HCT116 (cell line): ENCODE measurements at regions not wholly inside any gene's neighbourhood (a gene's known extent, or its start where the extent isn't known, plus 50 kb on each side); places are given as distances from the start of the nearest gene placed in this dataset.
A peak's percentile ranks its signal among the peaks of the same experiment; 100 is the strongest.

Experiments
- ATAC-seq: fragments of 200-7000 bp; cut with Tn5 transposase; 2 replicates; pipeline ENCODE4 v1.9.1; 2020; ENCODE audit warnings: mild to moderate bottlenecking, moderate library complexity
- BruUV-seq: library from RNA; stranded (reverse); fragments of 400-500 nt; replicated peaks from 2 replicates; lab custom pipeline; 2021; lab: Mats Ljungman, UMichigan
- CTCF ChIA-PET: fragments of 300-600 bp; sonication (Branson Sonifier 250); formaldehyde crosslinking; loops from one replicate; lab custom pipeline; 2021; ENCODE audit warnings: antibody characterized with exemption; lab: Charles Lee
- POLR2A ChIA-PET: fragments of 300-600, 350-600 bp; sonication (Branson Sonifier 250); formaldehyde crosslinking; loops from one replicate; lab custom pipeline; 2021; ENCODE audit warnings: antibody characterized with exemption; lab: Charles Lee
- RAD21 ChIA-PET, 2 experiments: fragments of 300-600 bp; sonication (Branson Sonifier 250); formaldehyde crosslinking; loops; one replicate each; lab custom pipeline; 2023; ENCODE audit warnings: low total read pairs in 2 of 2; ENCODE audit not compliant: uncharacterized antibody in 2 of 2, unreplicated experiment in 2 of 2, low non-redundant PET in 1 of 2; lab: Charles Lee
- DNase-seq: peaks from one replicate; pipeline ENCODE4 v3.0.0-alpha.2; 2010; ENCODE audit warnings: low read depth, low spot score
- H2AFZ ChIP-seq: fragments of 200-600 bp; shearing (Covaris generic), sonication (generic); 2 replicates; pipeline ENCODE4 v1.6.1; 2017; ENCODE audit warnings: low read depth, mixed run types, mixed read lengths, antibody characterized with exemption, low read length; ENCODE audit not compliant: poor library complexity, severe bottlenecking
- H3K27ac ChIP-seq: 2 replicates; pipeline ENCODE4 v1.5.1; 2012; ENCODE audit warnings: low read depth, low read length
- H3K27me3 ChIP-seq: fragments of 200-600 bp; sonication (generic); 2 replicates; pipeline ENCODE4 v1.6.1; 2016; ENCODE audit warnings: mixed run types, low read length, mixed read lengths; ENCODE audit not compliant: insufficient read depth
- H3K36me3 ChIP-seq, 2 experiments: fragments of 200-500 bp in 1 of 2; fragments of 200-600 bp in 1 of 2; sonication (Bioruptor generic) in 1 of 2; sonication (generic) in 1 of 2; 2 replicates each; pipeline versions ENCODE4 v1.5.1 to v1.6.1; 2014 to 2016; ENCODE audit warnings: low read length in 2 of 2, inconsistent platforms in 1 of 2, mixed read lengths in 1 of 2, mixed run types in 1 of 2; ENCODE audit not compliant: insufficient read depth in 2 of 2, control insufficient read depth in 1 of 2
- H3K4me1 ChIP-seq, 2 experiments: fragments of 200-600 bp in 1 of 2; sonication (generic) in 1 of 2; 2 replicates each; pipeline versions ENCODE4 v1.5.1 to v1.6.1; 2012 to 2017; ENCODE audit warnings: low read length in 2 of 2, inconsistent platforms in 1 of 2, mild to moderate bottlenecking in 1 of 2, mixed read lengths in 1 of 2, mixed run types in 1 of 2, moderate library complexity in 1 of 2; ENCODE audit not compliant: insufficient read depth in 2 of 2, control insufficient read depth in 1 of 2
- H3K4me2 ChIP-seq: fragments of 200-600 bp; sonication (generic); 2 replicates; pipeline ENCODE4 v1.6.1; 2017; ENCODE audit warnings: mixed run types, low read length, mixed read lengths
- H3K4me3 ChIP-seq, 2 experiments: fragments of 200-600 bp in 1 of 2; sonication (generic) in 1 of 2; replicated peaks in 1 of 2; 2 replicates each; pipeline ENCODE4 v1.5.1; 2011 to 2016; ENCODE audit warnings: low read length in 2 of 2, control low read depth in 1 of 2, low read depth in 1 of 2, mild to moderate bottlenecking in 1 of 2, mixed read lengths in 1 of 2, mixed run types in 1 of 2
- H3K79me2 ChIP-seq: fragments of 200-600 bp; sonication (generic); 2 replicates; pipeline ENCODE4 v1.6.1; 2017; ENCODE audit warnings: mild to moderate bottlenecking, mixed run types, low read length, moderate library complexity, mixed read lengths; ENCODE audit not compliant: insufficient read depth
- H3K9ac ChIP-seq: fragments of 200-600 bp; sonication (generic); 2 replicates; pipeline ENCODE4 v1.6.1; 2016; ENCODE audit warnings: low read length, mixed read lengths
- H3K9me2 ChIP-seq: fragments of 200-600 bp; sonication (generic), shearing (Covaris generic); 2 replicates; pipeline ENCODE4 v1.6.1; 2017; ENCODE audit warnings: mixed run types, mild to moderate bottlenecking, moderate library complexity; ENCODE audit not compliant: insufficient read depth
- H3K9me3 ChIP-seq, 2 experiments: fragments of 200-500 bp in 1 of 2; fragments of 200-600 bp in 1 of 2; sonication (Bioruptor generic) in 1 of 2; sonication (generic) in 1 of 2; 2 replicates each; pipeline ENCODE4 v1.6.1; 2014 to 2017; ENCODE audit warnings: low read length in 2 of 2, mixed read lengths in 2 of 2, inconsistent platforms in 1 of 2, low read depth in 1 of 2, mild to moderate bottlenecking in 1 of 2, mixed run types in 1 of 2, moderate library complexity in 1 of 2; ENCODE audit not compliant: control insufficient read depth in 1 of 2, insufficient read depth in 1 of 2
- H4K20me1 ChIP-seq: fragments of 200-600 bp; sonication (generic), shearing (Covaris generic); 2 replicates; pipeline ENCODE4 v1.6.1; 2017; ENCODE audit warnings: mixed run types, mild to moderate bottlenecking, moderate library complexity; ENCODE audit not compliant: insufficient read depth
- CBX3 ChIP-seq: IDR thresholded peaks from 2 replicates; pipeline ENCODE4 v1.6.1; 2012; ENCODE audit warnings: low read depth
- EGR1 ChIP-seq: IDR thresholded peaks from 2 replicates; pipeline ENCODE4 v1.6.1; 2012; ENCODE audit warnings: low read depth
- EZH2 ChIP-seq: fragments of 200-600 bp; sonication (generic); IDR thresholded peaks from 2 replicates; pipeline ENCODE4 v1.6.1; 2017; ENCODE audit warnings: antibody characterized with exemption, mixed run types
- FOSL1 ChIP-seq: IDR thresholded peaks from 2 replicates; pipeline ENCODE4 v1.6.1; 2012; ENCODE audit warnings: low read depth
- JUND ChIP-seq: IDR thresholded peaks from 2 replicates; pipeline ENCODE4 v1.6.1; 2012
- MAX ChIP-seq: IDR thresholded peaks from 2 replicates; pipeline ENCODE4 v1.6.1; 2012
- POLR2A ChIP-seq: IDR thresholded peaks from 2 replicates; pipeline ENCODE4 v1.7.0; 2011; ENCODE audit warnings: borderline replicate concordance; ENCODE audit not compliant: insufficient read depth, insufficient read length; ENCODE audit errors: extremely low read depth
- RAD21 ChIP-seq: IDR thresholded peaks from 2 replicates; pipeline ENCODE4 v1.6.1; 2012; ENCODE audit warnings: low read depth, mild to moderate bottlenecking
- SP1 ChIP-seq: IDR thresholded peaks from 2 replicates; pipeline ENCODE4 v1.6.1; 2012; ENCODE audit warnings: low read depth
- ZFX ChIP-seq: fragments of 450-650 bp; IDR thresholded peaks from 2 replicates; pipeline ENCODE4 v1.6.1; 2017
- ZNF274 ChIP-seq: fragments of 200-500 bp; sonication (Bioruptor generic); IDR thresholded peaks from 2 replicates; pipeline ENCODE4 v1.6.1; 2014; ENCODE audit warnings: mild to moderate bottlenecking, low read depth, low read length, inconsistent platforms
- intact Hi-C: fragments of 100-400 bp; cut with micrococcal nuclease; formaldehyde crosslinking; loops from 2 replicates; pipeline ENCODE4 v1.10.0; 2022
- TF ChIP-seq, protein P1 (sequence below), 3 experiments: fragments of 200-600 bp in 1 of 3; sonication (generic) in 1 of 3; IDR thresholded peaks in 2 of 3; conservative IDR thresholded peaks in 1 of 3; 2 replicates each; pipeline ENCODE4 v1.5.1; 2012 to 2017; ENCODE audit warnings: low read depth in 2 of 3, low read length in 2 of 3, antibody characterized with exemption in 1 of 3, borderline replicate concordance in 1 of 3, control low read depth in 1 of 3, mild to moderate bottlenecking in 1 of 3, mixed read lengths in 1 of 3, mixed run types in 1 of 3, moderate library complexity in 1 of 3; ENCODE audit not compliant: insufficient read depth in 1 of 3

DNA sequence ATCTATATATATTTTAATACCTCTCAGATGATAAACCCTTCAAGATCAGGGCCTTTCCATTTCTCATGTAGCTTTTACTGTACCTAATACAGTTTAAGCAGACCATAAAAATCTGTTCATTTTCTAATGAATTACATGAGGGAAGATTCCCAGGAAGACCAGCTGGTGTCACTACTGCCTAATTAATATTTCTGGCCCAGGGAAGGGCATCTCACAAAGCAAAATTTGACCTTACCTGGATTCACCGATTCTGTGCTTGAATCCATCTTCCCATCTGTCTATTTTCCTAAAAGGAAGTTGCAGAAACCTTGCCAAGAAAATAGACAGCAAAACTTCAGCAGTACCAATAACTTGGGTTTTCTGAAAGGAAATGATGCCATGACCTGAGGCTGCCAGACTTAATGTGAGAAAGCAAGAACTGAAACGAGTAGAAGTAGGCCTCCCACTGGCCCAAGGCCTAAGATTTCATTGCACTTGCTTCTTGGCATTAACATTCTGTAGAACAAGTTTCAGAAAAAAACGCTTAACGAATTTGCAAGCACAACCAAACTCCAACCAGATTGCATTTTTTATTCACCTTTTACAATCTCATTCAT, 83.0 kb upstream of the GLIS3 start:
- ChIA-PET POLR2A (no interaction called here), CTCF (interaction anchor here (0.7 to 3.7 kb wide), 9 partner anchors 166 to 1924 kb away, joined by 3 to 20 read pairs (median 4); partner anchors contain the start of gene PLPP6), RAD21 (interaction anchor here (0.7 to 1.5 kb wide), 3 partner anchors 166 to 257 kb away, joined by 3 to 6 read pairs (median 4); no protein-coding TSS in a partner anchor)
- Histone ChIP-seq H4K20me1 (no peaks in the 10 kb centered on the region), H3K4me3 (no peak overlapping the region), H3K9me2 (no peaks in the 10 kb centered on the region), H3K36me3 (no peaks in the 10 kb centered on the region), H3K27me3 (no peaks in the 10 kb centered on the region; the same call in 1 of the 2 replicates), H2AFZ (no peak overlapping the region), H3K9me3 (no peaks in the 10 kb centered on the region), H3K79me2 (no peaks in the 10 kb centered on the region), H3K9ac (no peak overlapping the region), H3K4me2 (no peak overlapping the region), H3K27ac (no peak overlapping the region), H3K4me1 (no peaks in the 10 kb centered on the region)
- peak; percentile 75 for ATAC-seq
- BruUV-seq = no TSS peak
- intact Hi-C loops = loop anchor here (1.0 to 10.0 kb wide), 6 partner anchors 166 to 1209 kb away; partner anchors contain the start of gene JAK2
- DNase-seq = peak; percentile 23
- TF ChIP-seq RAD21 (peak; percentile 86), ZNF274 (no peak), FOSL1 (no peak)
- TF ChIP-seq, protein P1, sequence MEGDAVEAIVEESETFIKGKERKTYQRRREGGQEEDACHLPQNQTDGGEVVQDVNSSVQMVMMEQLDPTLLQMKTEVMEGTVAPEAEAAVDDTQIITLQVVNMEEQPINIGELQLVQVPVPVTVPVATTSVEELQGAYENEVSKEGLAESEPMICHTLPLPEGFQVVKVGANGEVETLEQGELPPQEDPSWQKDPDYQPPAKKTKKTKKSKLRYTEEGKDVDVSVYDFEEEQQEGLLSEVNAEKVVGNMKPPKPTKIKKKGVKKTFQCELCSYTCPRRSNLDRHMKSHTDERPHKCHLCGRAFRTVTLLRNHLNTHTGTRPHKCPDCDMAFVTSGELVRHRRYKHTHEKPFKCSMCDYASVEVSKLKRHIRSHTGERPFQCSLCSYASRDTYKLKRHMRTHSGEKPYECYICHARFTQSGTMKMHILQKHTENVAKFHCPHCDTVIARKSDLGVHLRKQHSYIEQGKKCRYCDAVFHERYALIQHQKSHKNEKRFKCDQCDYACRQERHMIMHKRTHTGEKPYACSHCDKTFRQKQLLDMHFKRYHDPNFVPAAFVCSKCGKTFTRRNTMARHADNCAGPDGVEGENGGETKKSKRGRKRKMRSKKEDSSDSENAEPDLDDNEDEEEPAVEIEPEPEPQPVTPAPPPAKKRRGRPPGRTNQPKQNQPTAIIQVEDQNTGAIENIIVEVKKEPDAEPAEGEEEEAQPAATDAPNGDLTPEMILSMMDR (IDR thresholded peaks at IDR 0.05 in 2 of 3, conservative IDR thresholded peaks at IDR 0.05 in 1 of 3; ENCODE audit: borderline replicate concordance in 1 of 3, insufficient read depth in 1 of 3, low read depth in 2 of 3, low read length in 2 of 3) = peak; percentile 37 to 72 (median 70); a peak in 5 of 6 replicates

DNA sequence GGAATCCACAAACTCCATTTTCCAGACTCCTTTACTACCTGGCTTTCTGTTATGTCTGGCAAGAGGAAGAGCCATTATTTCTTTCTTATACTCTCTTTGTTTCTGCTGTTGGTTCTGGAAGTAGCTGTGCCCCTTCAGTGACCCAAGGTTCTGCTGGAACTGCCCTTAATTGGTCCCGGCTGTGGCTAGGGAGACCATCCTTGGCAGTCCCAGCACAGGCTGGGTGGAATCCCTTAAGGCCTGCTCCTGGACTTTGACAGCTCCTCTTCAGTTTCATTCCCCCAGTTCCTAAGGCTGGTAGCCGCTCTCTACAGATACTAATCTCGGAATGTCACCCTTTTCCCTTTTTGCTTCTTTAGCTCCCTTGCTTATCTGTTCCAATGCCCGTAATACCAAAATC, 81.9 kb upstream of the GLIS3 start:
- intact Hi-C loops = loop anchor here (1.0 to 10.0 kb wide), 6 partner anchors 168 to 1211 kb away; partner anchors contain the start of gene JAK2
- no peaks in the 10 kb centered on the region for H3K79me2 ChIP-seq
- no peak for ATAC-seq
- CTCF ChIA-PET = interaction anchor here (1.0 to 3.7 kb wide), 4 partner anchors 167 to 1219 kb away, joined by 4 to 20 read pairs (median 4); no protein-coding TSS in a partner anchor
- no peak overlapping the region for H3K4me2 ChIP-seq
- H3K27me3 ChIP-seq = no peaks in the 10 kb centered on the region; the same call in 1 of the 2 replicates
- no TSS peak for BruUV-seq
- no peak overlapping the region for H3K4me3 ChIP-seq
- no peaks in the 10 kb centered on the region for H3K4me1 ChIP-seq
- H2AFZ ChIP-seq = no peak overlapping the region
- RAD21 ChIA-PET = interaction anchor here in 1 of 2 experiments (1.5 kb wide), 1 partner anchor 258 kb away, joined by 6 read pairs; no protein-coding TSS in a partner anchor
- no peaks in the 10 kb centered on the region for H3K9me3 ChIP-seq
- no peaks in the 10 kb centered on the region for H3K9me2 ChIP-seq
- H3K9ac ChIP-seq = no peak overlapping the region
- H3K27ac ChIP-seq = no peak overlapping the region
- H4K20me1 ChIP-seq = no peaks in the 10 kb centered on the region
- POLR2A ChIA-PET = no interaction called here
- DNase-seq = no peak
- H3K36me3 ChIP-seq = no peaks in the 10 kb centered on the region
- TF ChIP-seq EZH2 (no peak), POLR2A (no peak), EGR1 (no peak), CBX3 (no peak), MAX (no peak), SP1 (no peak), JUND (no peak), ZFX (no peak)
- TF ChIP-seq, protein P1 (IDR thresholded peaks at IDR 0.05 in 2 of 3, conservative IDR thresholded peaks at IDR 0.05 in 1 of 3; ENCODE audit: borderline replicate concordance in 1 of 3, insufficient read depth in 1 of 3, low read depth in 2 of 3, low read length in 2 of 3) = no peak
